GM19395 (cell line): ENCODE measurements at regions not wholly inside any gene's neighbourhood (a gene's known extent, or its start where the extent isn't known, plus 50 kb on each side); places are given as distances from the start of the nearest gene placed in this dataset.

Source experiments
- ATAC-seq: cut with Tn5 transposase; IDR thresholded peaks from one replicate; pipeline ENCODE4 v1.9.1; 2021; ENCODE audit warnings: mild to moderate bottlenecking, moderate library complexity; ENCODE audit not compliant: unreplicated experiment

- ATAC-seq = no peak
These were observed 688.6 kb upstream of the CITED2 start for GRCh38 chr6:140063021-140063399.

- ATAC-seq = no peak
These were observed 687.9 kb upstream of the CITED2 start for GRCh38 chr6:140062043-140063020.

GRCh38 chr6:140061110-140062042, 686.9 kb upstream of the CITED2 start:
- ATAC-seq = no peak

GRCh38 chr6:140059947-140060346, 685.5 kb upstream of the CITED2 start:
- no peak for ATAC-seq

GRCh38 chr6:140058863-140059262, 684.4 kb upstream of the CITED2 start:
- no peak for ATAC-seq

- no peak for ATAC-seq
These were observed 678.6 kb upstream of the CITED2 start for GRCh38 chr6:140052736-140053729.

- ATAC-seq = no peak
These were observed 677.4 kb upstream of the CITED2 start for GRCh38 chr6:140051521-140052512.

GRCh38 chr6:140050101-140050995, 675.9 kb upstream of the CITED2 start:
- ATAC-seq = no peak

GRCh38 chr6:140049251-140049650, 674.8 kb upstream of the CITED2 start:
- no peak for ATAC-seq

GRCh38 chr6:140048202-140048790, 673.8 kb upstream of the CITED2 start:
- no peak for ATAC-seq

- ATAC-seq = no peak
These were observed 672.9 kb upstream of the CITED2 start for GRCh38 chr6:140047321-140047720.

- ATAC-seq = no peak
These were observed 671.7 kb upstream of the CITED2 start for GRCh38 chr6:140046016-140046632.

- ATAC-seq = no peak
These were observed 670.7 kb upstream of the CITED2 start for GRCh38 chr6:140045116-140045515.

- ATAC-seq = no peak
These were observed 670.2 kb upstream of the CITED2 start for GRCh38 chr6:140044626-140045025.

- no peak for ATAC-seq
These were observed 669.4 kb upstream of the CITED2 start for GRCh38 chr6:140043762-140044378.

GRCh38 chr6:140043357-140043756, 668.9 kb upstream of the CITED2 start:
- ATAC-seq = no peak
